B cell (primary cell): ENCODE measurements at regions not wholly inside any gene's neighbourhood (a gene's known extent, or its start where the extent isn't known, plus 50 kb on each side); places are given as distances from the start of the nearest gene placed in this dataset.

Experiments
- ATAC-seq: fragments of 200-7000 bp; cut with Tn5 transposase; one replicate; pipeline ENCODE4 v1.10.0; 2021; ENCODE audit warnings: low read depth, mild to moderate bottlenecking, moderate number of reproducible peaks, moderate library complexity
- CTCF ChIA-PET: fragments of 350-600 bp; sonication (Branson Sonifier 250); formaldehyde crosslinking; loops from one replicate; lab custom pipeline; 2021; ENCODE audit warnings: antibody characterized with exemption, inconsistent platforms; lab: Charles Lee
- POLR2A ChIA-PET: fragments of 350-600 bp; sonication (Branson Sonifier 250); formaldehyde crosslinking; loops from one replicate; lab custom pipeline; 2021; ENCODE audit warnings: antibody characterized with exemption; lab: Charles Lee
- DNase-seq: peaks from one replicate; pipeline ENCODE4 v3.0.0; 2013
- H2AFZ ChIP-seq: 2 replicates; pipeline ENCODE4 v1.6.1; 2012; ENCODE audit warnings: mild to moderate bottlenecking, low read depth, low read length; ENCODE audit not compliant: insufficient read depth, poor library complexity, severe bottlenecking
- H3K27ac ChIP-seq, 2 donors: 1 replicate in 1 of 2; 2 replicates in 1 of 2; pipeline ENCODE4 v1.5.1; 2012 to 2013; ENCODE audit warnings: low read length in 2 of 2, mild to moderate bottlenecking in 2 of 2, moderate library complexity in 1 of 2
- H3K27me3 ChIP-seq, 4 experiments: fragments of 200-600 bp in 1 of 4; sonication (generic) in 1 of 4; replicated peaks in 1 of 4; 1 replicate in 2 of 4; 2 replicates in 2 of 4; pipeline versions ENCODE4 v1.6.1 to v1.7.0; 2013 to 2016; ENCODE audit warnings: low read length in 3 of 4, mild to moderate bottlenecking in 2 of 4, mixed read lengths in 1 of 4, moderate library complexity in 1 of 4; ENCODE audit not compliant: insufficient read depth in 4 of 4, control insufficient read depth in 3 of 4; ENCODE audit errors: control extremely low read depth in 1 of 4
- H3K36me3 ChIP-seq, 2 experiments: replicated peaks in 1 of 2; 1 replicate in 1 of 2; 2 replicates in 1 of 2; pipeline versions ENCODE4 v1.6.1 to v1.7.1; 2013; ENCODE audit warnings: low read length in 1 of 2; ENCODE audit not compliant: insufficient read depth in 2 of 2, control insufficient read depth in 1 of 2; ENCODE audit errors: control extremely low read depth in 1 of 2, extremely low read depth in 1 of 2
- H3K4me1 ChIP-seq, 2 donors: fragments of 200-600 bp in 1 of 2; sonication (generic) in 1 of 2; 1 replicate in 1 of 2; 2 replicates in 1 of 2; pipeline versions ENCODE4 v1.5.1 to v1.6.1; 2013 to 2017; ENCODE audit warnings: low read length in 2 of 2; ENCODE audit not compliant: control insufficient read depth in 2 of 2, insufficient read depth in 2 of 2
- H3K4me2 ChIP-seq: replicated peaks from 2 replicates; pipeline ENCODE3; 2012; ENCODE audit warnings: mild to moderate bottlenecking, low read depth, low read length; ENCODE audit not compliant: poor library complexity, severe bottlenecking
- H3K4me3 ChIP-seq, 5 experiments: fragments of 200-600 bp in 1 of 5; sonication (generic) in 1 of 5; 1 replicate in 3 of 5; 2 replicates in 2 of 5; pipeline versions ENCODE4 v1.5.1 to v1.7.0; 2011 to 2016; ENCODE audit warnings: low read length in 4 of 5, mild to moderate bottlenecking in 4 of 5, low read depth in 2 of 5, control low read depth in 1 of 5, moderate library complexity in 1 of 5; ENCODE audit not compliant: insufficient read depth in 1 of 5; ENCODE audit errors: control extremely low read depth in 1 of 5, extremely low read depth in 1 of 5
- H3K79me2 ChIP-seq: fragments of 200-600 bp; sonication (generic); one replicate; pipeline ENCODE4 v1.6.0; 2016; ENCODE audit warnings: low read length; ENCODE audit not compliant: control insufficient read depth, insufficient read depth
- H3K9ac ChIP-seq: fragments of 200-600 bp; sonication (generic); 2 replicates; pipeline ENCODE4 v1.6.1; 2017; ENCODE audit warnings: mild to moderate bottlenecking, low read length, moderate library complexity
- H3K9me3 ChIP-seq, 3 donors: one replicate each; pipeline versions ENCODE4 v1.6.1 to v1.7.1; 2013; ENCODE audit warnings: low read length in 2 of 3; ENCODE audit not compliant: control insufficient read depth in 2 of 3, insufficient read depth in 1 of 3; ENCODE audit errors: control extremely low read depth in 1 of 3
- H4K20me1 ChIP-seq: 2 replicates; pipeline ENCODE4 v1.6.0; 2012; ENCODE audit warnings: mild to moderate bottlenecking, low read length; ENCODE audit not compliant: insufficient read depth, control insufficient read depth, poor library complexity, severe bottlenecking
- H3K27ac Mint-ChIP-seq: one replicate; pipeline ENCODE4 v1.8.0; 2021; ENCODE audit warnings: mixed read lengths
- H3K27me3 Mint-ChIP-seq: one replicate; pipeline ENCODE4 v1.8.0; 2021; ENCODE audit warnings: mixed read lengths
- H3K4me1 Mint-ChIP-seq: one replicate; pipeline ENCODE4 v1.8.0; 2021; ENCODE audit warnings: mixed read lengths
- H3K4me3 Mint-ChIP-seq: one replicate; pipeline ENCODE4 v1.8.0; 2021; ENCODE audit warnings: mixed read lengths
- H3K9me3 Mint-ChIP-seq: one replicate; pipeline ENCODE4 v1.8.0; 2022; ENCODE audit warnings: mixed read lengths; ENCODE audit not compliant: insufficient read depth
- EZH2 ChIP-seq: IDR thresholded peaks from 2 replicates; pipeline ENCODE4 v1.6.1; 2012; ENCODE audit warnings: borderline replicate concordance, low read depth, mild to moderate bottlenecking, moderate library complexity, low read length; ENCODE audit not compliant: insufficient read depth, poor library complexity, severe bottlenecking
- WGBS: methylation state at CpG from one replicate; pipeline ENCODE4 v1.1.5; 2013; ENCODE audit warnings: missing lambda C conversion rate; ENCODE audit not compliant: insufficient coverage; 5-methylcytosine and 5-hydroxymethylcytosine counted together
- intact Hi-C: fragments of 100-400 bp; cut with micrococcal nuclease; formaldehyde crosslinking; loops from one replicate; pipeline ENCODE4 v1.10.0; 2022
- TF ChIP-seq, protein P1 (sequence below): fragments of 200-600 bp; IDR thresholded peaks from one replicate; pipeline ENCODE4 v1.8.0; 2022; ENCODE audit warnings: antibody characterized with exemption, mild to moderate bottlenecking

DNA sequence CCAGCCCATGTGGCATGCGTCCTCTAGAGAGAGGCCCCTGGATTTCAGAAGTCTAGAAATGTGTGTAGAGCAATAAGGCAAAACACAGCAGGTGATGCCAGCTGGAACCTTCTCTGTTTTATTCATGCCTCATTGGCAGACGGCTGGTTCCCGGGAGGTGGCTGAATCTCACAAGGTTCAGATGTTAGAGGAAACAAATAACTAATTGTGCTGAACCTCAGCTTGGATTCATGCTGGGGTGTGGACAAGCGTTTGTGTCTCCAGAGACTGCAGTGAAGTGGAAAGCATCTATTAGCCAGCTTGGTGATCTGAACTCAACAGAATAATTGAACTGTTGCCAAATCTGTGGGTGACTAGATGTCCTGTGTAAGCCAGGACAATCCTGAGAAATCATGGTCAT lies 131.1 kb upstream of the NR4A3 start:
- POLR2A ChIA-PET = no interaction called here
- H3K4me1 ChIP-seq = no peaks in the 10 kb centered on the region
- CTCF ChIA-PET = no interaction called here
- H3K4me2 ChIP-seq = no peak overlapping the region
- H3K27ac ChIP-seq = no peak overlapping the region
- no peak overlapping the region for H3K4me3 ChIP-seq
- no peak overlapping the region for H2AFZ ChIP-seq
- intact Hi-C loops = no loop called here
- Mint-ChIP-seq H3K27me3 (peaks cover 6% of the 10 kb centered on the region), H3K4me1 (no peaks in the 10 kb centered on the region), H3K27ac (no peak overlapping the region), H3K4me3 (no peak overlapping the region), H3K9me3 (no peaks in the 10 kb centered on the region)
- DNase-seq = no peak
- H3K79me2 ChIP-seq = no peaks in the 10 kb centered on the region
- no peaks in the 10 kb centered on the region for H3K36me3 ChIP-seq
- H3K27me3 ChIP-seq = peaks cover 0 to 2% (median 0%) of the 10 kb centered on the region in 4 experiments
- H4K20me1 ChIP-seq = no peaks in the 10 kb centered on the region
- 76% methylated on average over 4 of the region's 4 CpGs for WGBS
- no peak for ATAC-seq
- H3K9ac ChIP-seq = no peak overlapping the region
- TF ChIP-seq, protein P1, sequence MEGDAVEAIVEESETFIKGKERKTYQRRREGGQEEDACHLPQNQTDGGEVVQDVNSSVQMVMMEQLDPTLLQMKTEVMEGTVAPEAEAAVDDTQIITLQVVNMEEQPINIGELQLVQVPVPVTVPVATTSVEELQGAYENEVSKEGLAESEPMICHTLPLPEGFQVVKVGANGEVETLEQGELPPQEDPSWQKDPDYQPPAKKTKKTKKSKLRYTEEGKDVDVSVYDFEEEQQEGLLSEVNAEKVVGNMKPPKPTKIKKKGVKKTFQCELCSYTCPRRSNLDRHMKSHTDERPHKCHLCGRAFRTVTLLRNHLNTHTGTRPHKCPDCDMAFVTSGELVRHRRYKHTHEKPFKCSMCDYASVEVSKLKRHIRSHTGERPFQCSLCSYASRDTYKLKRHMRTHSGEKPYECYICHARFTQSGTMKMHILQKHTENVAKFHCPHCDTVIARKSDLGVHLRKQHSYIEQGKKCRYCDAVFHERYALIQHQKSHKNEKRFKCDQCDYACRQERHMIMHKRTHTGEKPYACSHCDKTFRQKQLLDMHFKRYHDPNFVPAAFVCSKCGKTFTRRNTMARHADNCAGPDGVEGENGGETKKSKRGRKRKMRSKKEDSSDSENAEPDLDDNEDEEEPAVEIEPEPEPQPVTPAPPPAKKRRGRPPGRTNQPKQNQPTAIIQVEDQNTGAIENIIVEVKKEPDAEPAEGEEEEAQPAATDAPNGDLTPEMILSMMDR = no peak
- no peak for TF ChIP-seq EZH2
- no peaks in the 10 kb centered on the region for H3K9me3 ChIP-seq

- 92% methylated on average over 2 of the region's 3 CpGs for WGBS
- CTCF ChIA-PET = no interaction called here
Observed at GRCh38 chr9:99693888-99694287, 127.8 kb upstream of the NR4A3 start.

More at GRCh38 chr9:99693888-99694287, 127.8 kb upstream of the NR4A3 start:
- no peak overlapping the region for H3K27ac Mint-ChIP-seq
- H3K27me3 ChIP-seq = peaks cover 0 to 2% (median 0%) of the 10 kb centered on the region in 4 experiments
- no peak overlapping the region for H3K4me3 ChIP-seq
- DNase-seq (no peak), ATAC-seq (no peak)
- no peaks in the 10 kb centered on the region for H3K9me3 ChIP-seq
- POLR2A ChIA-PET = no interaction called here
- H2AFZ ChIP-seq = no peak overlapping the region
- intact Hi-C loops = no loop called here
- H3K27me3 Mint-ChIP-seq = peaks cover 6% of the 10 kb centered on the region
- no peaks in the 10 kb centered on the region for H3K4me1 Mint-ChIP-seq
- H3K9ac ChIP-seq = no peak overlapping the region
- TF ChIP-seq, protein P1 = no peak
- no peak for TF ChIP-seq EZH2
- no peaks in the 10 kb centered on the region for H3K36me3 ChIP-seq
- no peaks in the 10 kb centered on the region for H4K20me1 ChIP-seq
- H3K27ac ChIP-seq = no peak overlapping the region
- H3K4me2 ChIP-seq = no peak overlapping the region
- no peaks in the 10 kb centered on the region for H3K79me2 ChIP-seq
- peaks cover 3% of the 10 kb centered on the region for H3K9me3 Mint-ChIP-seq
- no peak overlapping the region for H3K4me3 Mint-ChIP-seq
- H3K4me1 ChIP-seq = no peaks in the 10 kb centered on the region
